ENCODE measurements at regions not wholly inside any gene's neighbourhood (a gene's known extent, or its start where the extent isn't known, plus 50 kb on each side); places are given as distances from the start of the nearest gene placed in this dataset.

- no peak for TF ChIP-seq CHD7 (IDR thresholded peaks at IDR 0.05; ENCODE audit: insufficient replicate concordance, low read length)
- TF ChIP-seq CTCF (IDR thresholded peaks at IDR 0.05; ENCODE audit: control extremely low read depth in 1 of 3, insufficient read depth in 1 of 3, low read depth in 1 of 3, low read length in 3 of 3) = no peak
- no peak for TF ChIP-seq EGR1 (IDR thresholded peaks at IDR 0.05; ENCODE audit: borderline replicate concordance, low read depth, low read length)
- TF ChIP-seq TAF1 (IDR thresholded peaks at IDR 0.05; ENCODE audit: low read depth, low read length) = no peak
- TF ChIP-seq BCL11A (IDR thresholded peaks at IDR 0.05; ENCODE audit: low read depth in 2 of 2, low read length in 2 of 2) = no peak
- TF ChIP-seq SUZ12 (IDR thresholded peaks at IDR 0.05; ENCODE audit: low read length) = no peak
- no peak for TF ChIP-seq POU5F1 (IDR thresholded peaks at IDR 0.05; ENCODE audit: low read depth, low read length)
These were observed 1674.6 kb downstream of the LRRC4C start (continued) for GRCh38 chr11:39784873-39785272.
